Loucy (cell line): ENCODE measurements at regions not wholly inside any gene's neighbourhood (a gene's known extent, or its start where the extent isn't known, plus 50 kb on each side); places are given as distances from the start of the nearest gene placed in this dataset.
A peak's percentile ranks its signal among the peaks of the same experiment; 100 is the strongest.
"Not testable (repeated sequence)": the region's sequence is repeated elsewhere in the genome, so short reads cannot be mapped to it uniquely, and the experiment has no call there.

Experiments
- H2AFZ ChIP-seq: fragments of 200-600 bp; sonication (generic); 2 replicates; pipeline ENCODE4 v1.6.0; 2016; ENCODE audit warnings: antibody characterized with exemption, mild to moderate bottlenecking, low read length, moderate library complexity
- H3F3A ChIP-seq: fragments of 200-600 bp; 2 replicates; pipeline ENCODE4 v1.6.0; 2016; ENCODE audit warnings: antibody characterized with exemption, low read depth, mild to moderate bottlenecking
- H3K27me3 ChIP-seq: fragments of 200-600 bp; sonication (generic); 2 replicates; pipeline ENCODE4 v1.6.1; 2014; ENCODE audit warnings: low read length, mild to moderate bottlenecking; ENCODE audit not compliant: insufficient read depth, poor library complexity, severe bottlenecking
- H3K36me3 ChIP-seq: fragments of 200-600 bp; sonication (generic); 2 replicates; pipeline ENCODE4 v1.6.1; 2016; ENCODE audit warnings: low read length; ENCODE audit not compliant: insufficient read depth
- H3K4me1 ChIP-seq: fragments of 200-600 bp; sonication (generic); 2 replicates; pipeline ENCODE4 v1.5.1; 2014; ENCODE audit warnings: low read length, mild to moderate bottlenecking; ENCODE audit not compliant: insufficient read depth, poor library complexity, severe bottlenecking
- H3K4me2 ChIP-seq: fragments of 200-600 bp; sonication (generic); 2 replicates; pipeline ENCODE4 v1.6.0; 2014; ENCODE audit warnings: antibody characterized with exemption, low read length, low read depth, mild to moderate bottlenecking; ENCODE audit not compliant: poor library complexity, severe bottlenecking
- H3K4me3 ChIP-seq: fragments of 200-600 bp; sonication (generic); 2 replicates; pipeline ENCODE4 v1.5.1; 2014; ENCODE audit warnings: low read length, mild to moderate bottlenecking, mixed read lengths; ENCODE audit not compliant: poor library complexity, severe bottlenecking
- H3K79me2 ChIP-seq: fragments of 200-600 bp; sonication (generic); 2 replicates; pipeline ENCODE4 v1.6.1; 2014; ENCODE audit warnings: low read length; ENCODE audit not compliant: insufficient read depth
- H3K9ac ChIP-seq: fragments of 200-600 bp; sonication (generic); 2 replicates; pipeline ENCODE4 v1.6.0; 2014; ENCODE audit warnings: mild to moderate bottlenecking, low read depth, low read length, moderate library complexity; ENCODE audit not compliant: poor library complexity, severe bottlenecking
- H3K9me2 ChIP-seq: fragments of 200-600 bp; sonication (generic); replicated peaks from 2 replicates; pipeline ENCODE4 v1.6.1; 2016; ENCODE audit warnings: low read depth, low read length, mixed read lengths
- H3K9me3 ChIP-seq: fragments of 200-600 bp; sonication (generic); 2 replicates; pipeline ENCODE4 v1.6.1; 2014; ENCODE audit warnings: mild to moderate bottlenecking, antibody characterized with exemption, low read length, low read depth; ENCODE audit not compliant: insufficient read depth
- H4K20me1 ChIP-seq: fragments of 200-600 bp; sonication (generic); 2 replicates; pipeline ENCODE4 v1.6.0; 2014; ENCODE audit warnings: antibody characterized with exemption, low read length, mild to moderate bottlenecking; ENCODE audit not compliant: insufficient read depth, poor library complexity, severe bottlenecking
- CTCF ChIP-seq: fragments of 200-600 bp; sonication (generic); conservative IDR thresholded peaks from 2 replicates; pipeline ENCODE4 v1.5.1; 2014; ENCODE audit warnings: mild to moderate bottlenecking, antibody characterized with exemption, low read length
- EZH2phosphoT487 ChIP-seq: fragments of 200-600 bp; IDR thresholded peaks from 2 replicates; pipeline ENCODE4 v1.6.1; 2018; ENCODE audit warnings: antibody characterized with exemption, mild to moderate bottlenecking, moderate library complexity, borderline replicate concordance

- no peak for TF ChIP-seq EZH2phosphoT487
- TF ChIP-seq CTCF: no peak
- H3F3A ChIP-seq: no peaks in the 10 kb centered on the region
- peaks cover 49% of the 10 kb centered on the region for H3K79me2 ChIP-seq
- no peak overlapping the region for H3K9ac ChIP-seq
- H3K27me3 ChIP-seq: no peaks in the 10 kb centered on the region
- peak overlapping the region; percentile 24 for H3K4me2 ChIP-seq
- H3K4me1 ChIP-seq: peaks cover 22% of the 10 kb centered on the region
- no peak overlapping the region for H3K4me3 ChIP-seq
- peaks cover 47% of the 10 kb centered on the region for H4K20me1 ChIP-seq
- no peaks in the 10 kb centered on the region for H3K9me3 ChIP-seq
- no peaks in the 10 kb centered on the region for H3K9me2 ChIP-seq
- peaks cover 50% of the 10 kb centered on the region; the same call in 1 of the 2 replicates for H3K36me3 ChIP-seq
- H2AFZ ChIP-seq: no peak overlapping the region
These were observed 242.7 kb upstream of the SFSWAP start for GRCh38 chr12:131468206-131468605.

- Histone ChIP-seq H3K4me1 (peaks cover 32% of the 10 kb centered on the region), H3K36me3 (peaks cover 33% of the 10 kb centered on the region; the same call in 1 of the 2 replicates), H3K79me2 (peaks cover 64% of the 10 kb centered on the region), H4K20me1 (peaks cover 56% of the 10 kb centered on the region)
- not testable (repeated sequence) for H3K9me3 ChIP-seq, H3K9me2 ChIP-seq, H3K4me3 ChIP-seq, H2AFZ ChIP-seq, H3K9ac ChIP-seq, H3F3A ChIP-seq, H3K27me3 ChIP-seq, H3K4me2 ChIP-seq
These were observed 240.9 kb upstream of the SFSWAP start for GRCh38 chr12:131469945-131470344.

GRCh38 chr12:131471271-131471905, 239.5 kb upstream of the SFSWAP start:
- Histone ChIP-seq H3K27me3 (no peaks in the 10 kb centered on the region), H3K9me2 (no peaks in the 10 kb centered on the region), H3K36me3 (peaks cover 20% of the 10 kb centered on the region; the same call in 1 of the 2 replicates), H3K4me3 (peak overlapping the region; percentile 93), H3K9me3 (no peaks in the 10 kb centered on the region), H2AFZ (no peak overlapping the region), H3K4me1 (peaks cover 32% of the 10 kb centered on the region), H3K9ac (peak overlapping the region; percentile 88), H3K4me2 (peak overlapping the region; percentile 77), H3K79me2 (peaks cover 61% of the 10 kb centered on the region), H3F3A (no peaks in the 10 kb centered on the region), H4K20me1 (peaks cover 50% of the 10 kb centered on the region)
- TF ChIP-seq CTCF (no peak), EZH2phosphoT487 (no peak)
